ENCODE measurements at regions not wholly inside any gene's neighbourhood (a gene's known extent, or its start where the extent isn't known, plus 50 kb on each side); places are given as distances from the start of the nearest gene placed in this dataset.

DNA sequence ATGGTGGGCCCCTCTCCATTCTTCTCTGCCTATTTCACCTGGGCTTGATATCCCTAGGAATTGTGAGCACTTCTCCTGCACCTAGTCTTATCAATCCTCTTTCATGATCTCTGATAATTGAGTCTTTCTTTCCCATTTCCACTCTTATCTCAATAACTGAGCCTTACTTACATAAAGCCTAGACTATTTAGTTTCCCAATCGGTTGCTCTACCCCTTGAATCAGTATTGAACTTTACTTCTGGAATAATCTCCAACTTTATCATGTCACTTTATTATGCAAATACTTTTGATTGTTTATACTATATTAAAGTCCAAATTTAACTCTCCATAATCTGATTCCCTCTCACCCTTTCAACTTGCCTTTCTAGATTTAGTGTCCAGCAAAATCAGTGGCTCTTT lies 222.7 kb downstream of the SPRY1 start (continued):
- TF ChIP-seq, protein P1, sequence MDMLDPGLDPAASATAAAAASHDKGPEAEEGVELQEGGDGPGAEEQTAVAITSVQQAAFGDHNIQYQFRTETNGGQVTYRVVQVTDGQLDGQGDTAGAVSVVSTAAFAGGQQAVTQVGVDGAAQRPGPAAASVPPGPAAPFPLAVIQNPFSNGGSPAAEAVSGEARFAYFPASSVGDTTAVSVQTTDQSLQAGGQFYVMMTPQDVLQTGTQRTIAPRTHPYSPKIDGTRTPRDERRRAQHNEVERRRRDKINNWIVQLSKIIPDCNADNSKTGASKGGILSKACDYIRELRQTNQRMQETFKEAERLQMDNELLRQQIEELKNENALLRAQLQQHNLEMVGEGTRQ (IDR thresholded peaks at IDR 0.05; ENCODE audit: borderline replicate concordance, low read depth, low read length) = no peak
- TF ChIP-seq, protein P2, sequence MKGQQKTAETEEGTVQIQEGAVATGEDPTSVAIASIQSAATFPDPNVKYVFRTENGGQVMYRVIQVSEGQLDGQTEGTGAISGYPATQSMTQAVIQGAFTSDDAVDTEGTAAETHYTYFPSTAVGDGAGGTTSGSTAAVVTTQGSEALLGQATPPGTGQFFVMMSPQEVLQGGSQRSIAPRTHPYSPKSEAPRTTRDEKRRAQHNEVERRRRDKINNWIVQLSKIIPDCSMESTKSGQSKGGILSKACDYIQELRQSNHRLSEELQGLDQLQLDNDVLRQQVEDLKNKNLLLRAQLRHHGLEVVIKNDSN (IDR thresholded peaks at IDR 0.05; ENCODE audit: borderline replicate concordance, low read depth) = no peak
- TF ChIP-seq TAF1 (IDR thresholded peaks at IDR 0.05; ENCODE audit: borderline replicate concordance, low read depth, low read length) (no peak), YY1 (IDR thresholded peaks at IDR 0.05; ENCODE audit: low read depth) (no peak), JUND (IDR thresholded peaks at IDR 0.05) (no peak), NRF1 (IDR thresholded peaks at IDR 0.05; ENCODE audit: low read depth, low read length) (no peak)

DNA sequence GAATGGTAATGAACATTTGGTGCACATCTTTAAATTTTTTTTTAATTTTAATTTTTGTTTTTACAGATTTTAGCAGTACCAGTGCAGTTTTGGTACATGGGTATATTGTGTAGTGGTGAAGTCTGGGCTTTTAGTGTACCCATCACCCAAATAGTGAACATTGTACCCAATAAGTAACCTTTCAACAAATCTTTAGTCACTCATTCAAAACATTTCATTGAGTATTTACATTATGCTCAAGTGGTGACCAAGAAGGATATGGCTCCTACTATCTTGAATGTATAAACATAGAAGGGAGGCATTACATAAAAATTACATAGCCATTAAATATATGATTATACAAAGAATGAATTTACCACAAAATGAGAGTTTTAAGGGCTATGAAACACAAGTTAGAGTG lies 223.3 kb downstream of the SPRY1 start:
- Histone ChIP-seq H3K9me3 (no peaks in the 10 kb centered on the region), H3K27me3 (ENCODE audit: insufficient read depth) (no peaks in the 10 kb centered on the region), H3K4me1 (ENCODE audit: control insufficient read depth in 1 of 2, insufficient read depth in 2 of 2, low read depth in 1 of 2, low read length in 1 of 2) (peaks cover 3 to 11% of the 10 kb centered on the region in 2 experiments; a peak in 3 of 4 replicates), H3F3A (replicated peaks; ENCODE audit: insufficient read depth) (no peaks in the 10 kb centered on the region), H4K20me1 (ENCODE audit: insufficient read depth) (no peaks in the 10 kb centered on the region), H3K9ac (no peak overlapping the region), H3K79me2 (ENCODE audit: insufficient read depth) (no peaks in the 10 kb centered on the region), H3K27ac (ENCODE audit: low read depth in 2 of 2, low read length in 1 of 2) (no peak overlapping the region), H3K4me2 (no peak overlapping the region), H2AFZ (ENCODE audit: low read depth) (no peak overlapping the region), H3K9me2 (no peaks in the 10 kb centered on the region), H3K4me3 (ENCODE audit: low read depth in 2 of 2, low read length in 1 of 2) (no peak overlapping the region), H3K36me3 (replicated peaks in 1 of 2; ENCODE audit: control insufficient read depth in 1 of 2, insufficient read depth in 2 of 2, low read length in 1 of 2) (no peaks in the 10 kb centered on the region)
- no peak for DNase-seq
- CTCF ChIA-PET = no interaction called here
- POLR2A ChIA-PET = no interaction called here
- no peak for TF ChIP-seq EZH2phosphoT487 (IDR thresholded peaks at IDR 0.05; ENCODE audit: borderline replicate concordance, low read depth)
- TF ChIP-seq, protein P1 (IDR thresholded peaks at IDR 0.05; ENCODE audit: borderline replicate concordance, low read depth, low read length) = no peak
- no peak for TF ChIP-seq POLR2AphosphoS5 (IDR thresholded peaks at IDR 0.05; ENCODE audit: low read depth, low read length)
- no peak for TF ChIP-seq TEAD4 (IDR thresholded peaks at IDR 0.05; ENCODE audit: borderline replicate concordance, insufficient read depth)
- TF ChIP-seq, protein P3, sequence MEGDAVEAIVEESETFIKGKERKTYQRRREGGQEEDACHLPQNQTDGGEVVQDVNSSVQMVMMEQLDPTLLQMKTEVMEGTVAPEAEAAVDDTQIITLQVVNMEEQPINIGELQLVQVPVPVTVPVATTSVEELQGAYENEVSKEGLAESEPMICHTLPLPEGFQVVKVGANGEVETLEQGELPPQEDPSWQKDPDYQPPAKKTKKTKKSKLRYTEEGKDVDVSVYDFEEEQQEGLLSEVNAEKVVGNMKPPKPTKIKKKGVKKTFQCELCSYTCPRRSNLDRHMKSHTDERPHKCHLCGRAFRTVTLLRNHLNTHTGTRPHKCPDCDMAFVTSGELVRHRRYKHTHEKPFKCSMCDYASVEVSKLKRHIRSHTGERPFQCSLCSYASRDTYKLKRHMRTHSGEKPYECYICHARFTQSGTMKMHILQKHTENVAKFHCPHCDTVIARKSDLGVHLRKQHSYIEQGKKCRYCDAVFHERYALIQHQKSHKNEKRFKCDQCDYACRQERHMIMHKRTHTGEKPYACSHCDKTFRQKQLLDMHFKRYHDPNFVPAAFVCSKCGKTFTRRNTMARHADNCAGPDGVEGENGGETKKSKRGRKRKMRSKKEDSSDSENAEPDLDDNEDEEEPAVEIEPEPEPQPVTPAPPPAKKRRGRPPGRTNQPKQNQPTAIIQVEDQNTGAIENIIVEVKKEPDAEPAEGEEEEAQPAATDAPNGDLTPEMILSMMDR (IDR thresholded peaks at IDR 0.05) = no peak
- TF ChIP-seq MXI1 (IDR thresholded peaks at IDR 0.05; ENCODE audit: low read depth, low read length) = no peak
- TF ChIP-seq RFX5 (IDR thresholded peaks at IDR 0.05; ENCODE audit: low read length) = no peak
- no peak for TF ChIP-seq ELF1 (IDR thresholded peaks at IDR 0.05)
- TF ChIP-seq, protein P2 (IDR thresholded peaks at IDR 0.05; ENCODE audit: borderline replicate concordance, low read depth) = no peak
- TF ChIP-seq RAD21 (IDR thresholded peaks at IDR 0.05; ENCODE audit: low read length) = no peak
- TF ChIP-seq, protein P4, sequence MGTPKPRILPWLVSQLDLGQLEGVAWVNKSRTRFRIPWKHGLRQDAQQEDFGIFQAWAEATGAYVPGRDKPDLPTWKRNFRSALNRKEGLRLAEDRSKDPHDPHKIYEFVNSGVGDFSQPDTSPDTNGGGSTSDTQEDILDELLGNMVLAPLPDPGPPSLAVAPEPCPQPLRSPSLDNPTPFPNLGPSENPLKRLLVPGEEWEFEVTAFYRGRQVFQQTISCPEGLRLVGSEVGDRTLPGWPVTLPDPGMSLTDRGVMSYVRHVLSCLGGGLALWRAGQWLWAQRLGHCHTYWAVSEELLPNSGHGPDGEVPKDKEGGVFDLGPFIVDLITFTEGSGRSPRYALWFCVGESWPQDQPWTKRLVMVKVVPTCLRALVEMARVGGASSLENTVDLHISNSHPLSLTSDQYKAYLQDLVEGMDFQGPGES (IDR thresholded peaks at IDR 0.05; ENCODE audit: low read depth, low read length) = no peak
- no peak for TF ChIP-seq SMC3 (IDR thresholded peaks at IDR 0.05; ENCODE audit: low read depth, low read length)
- TF ChIP-seq, protein P5, sequence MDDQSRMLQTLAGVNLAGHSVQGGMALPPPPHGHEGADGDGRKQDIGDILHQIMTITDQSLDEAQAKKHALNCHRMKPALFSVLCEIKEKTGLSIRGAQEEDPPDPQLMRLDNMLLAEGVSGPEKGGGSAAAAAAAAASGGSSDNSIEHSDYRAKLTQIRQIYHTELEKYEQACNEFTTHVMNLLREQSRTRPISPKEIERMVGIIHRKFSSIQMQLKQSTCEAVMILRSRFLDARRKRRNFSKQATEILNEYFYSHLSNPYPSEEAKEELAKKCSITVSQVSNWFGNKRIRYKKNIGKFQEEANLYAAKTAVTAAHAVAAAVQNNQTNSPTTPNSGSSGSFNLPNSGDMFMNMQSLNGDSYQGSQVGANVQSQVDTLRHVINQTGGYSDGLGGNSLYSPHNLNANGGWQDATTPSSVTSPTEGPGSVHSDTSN (IDR thresholded peaks at IDR 0.05) = no peak
- TF ChIP-seq GABPA (IDR thresholded peaks at IDR 0.05; ENCODE audit: low read depth) = no peak
- no peak for TF ChIP-seq RCOR1 (IDR thresholded peaks at IDR 0.05; ENCODE audit: low read length)
- TF ChIP-seq TAF1 (IDR thresholded peaks at IDR 0.05; ENCODE audit: borderline replicate concordance, low read depth, low read length) = no peak
- TF ChIP-seq, protein P6, sequence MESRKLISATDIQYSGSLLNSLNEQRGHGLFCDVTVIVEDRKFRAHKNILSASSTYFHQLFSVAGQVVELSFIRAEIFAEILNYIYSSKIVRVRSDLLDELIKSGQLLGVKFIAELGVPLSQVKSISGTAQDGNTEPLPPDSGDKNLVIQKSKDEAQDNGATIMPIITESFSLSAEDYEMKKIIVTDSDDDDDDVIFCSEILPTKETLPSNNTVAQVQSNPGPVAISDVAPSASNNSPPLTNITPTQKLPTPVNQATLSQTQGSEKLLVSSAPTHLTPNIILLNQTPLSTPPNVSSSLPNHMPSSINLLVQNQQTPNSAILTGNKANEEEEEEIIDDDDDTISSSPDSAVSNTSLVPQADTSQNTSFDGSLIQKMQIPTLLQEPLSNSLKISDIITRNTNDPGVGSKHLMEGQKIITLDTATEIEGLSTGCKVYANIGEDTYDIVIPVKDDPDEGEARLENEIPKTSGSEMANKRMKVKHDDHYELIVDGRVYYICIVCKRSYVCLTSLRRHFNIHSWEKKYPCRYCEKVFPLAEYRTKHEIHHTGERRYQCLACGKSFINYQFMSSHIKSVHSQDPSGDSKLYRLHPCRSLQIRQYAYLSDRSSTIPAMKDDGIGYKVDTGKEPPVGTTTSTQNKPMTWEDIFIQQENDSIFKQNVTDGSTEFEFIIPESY (IDR thresholded peaks at IDR 0.05; ENCODE audit: borderline replicate concordance, low read depth) = no peak
- no peak for TF ChIP-seq SIN3A (IDR thresholded peaks at IDR 0.05; ENCODE audit: borderline replicate concordance, low read depth, low read length)

Measured in SK-N-SH (cell line).